CD4-positive, alpha-beta T cell treated with Interleukin-6 at 100 ng/mL for 8 hours (primary cell): ENCODE measurements at regions not wholly inside any gene's neighbourhood (a gene's known extent, or its start where the extent isn't known, plus 50 kb on each side); places are given as distances from the start of the nearest gene placed in this dataset.
"Not testable (repeated sequence)": the region's sequence is repeated elsewhere in the genome, so short reads cannot be mapped to it uniquely, and the experiment has no call there.

ENCODE experiments used
- DNase-seq: peaks from one replicate; pipeline ENCODE4 v3.0.0-alpha.2; 2020; ENCODE audit warnings: mixed read lengths, low spot score

DNA sequence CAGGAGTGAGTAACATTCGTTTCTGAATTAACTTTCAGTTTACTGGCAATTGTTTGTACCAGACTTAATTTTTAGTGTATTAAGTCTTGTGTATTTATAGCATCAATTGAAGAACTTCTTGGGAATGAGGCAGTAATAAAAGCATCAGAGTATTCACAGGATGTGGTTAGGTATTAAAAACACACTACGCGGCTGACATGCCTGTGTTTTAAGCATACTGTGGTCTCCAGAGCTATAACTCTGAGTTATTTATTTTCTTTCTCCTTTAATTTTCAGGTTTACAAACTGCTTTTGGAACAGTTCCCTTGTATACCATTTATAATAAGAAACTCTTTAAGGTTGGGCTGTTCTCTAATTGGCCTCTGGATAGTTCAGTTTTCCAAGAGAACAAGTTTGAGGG is 626.1 kb upstream of the NRG3 start:
- no peak for DNase-seq

DNA sequence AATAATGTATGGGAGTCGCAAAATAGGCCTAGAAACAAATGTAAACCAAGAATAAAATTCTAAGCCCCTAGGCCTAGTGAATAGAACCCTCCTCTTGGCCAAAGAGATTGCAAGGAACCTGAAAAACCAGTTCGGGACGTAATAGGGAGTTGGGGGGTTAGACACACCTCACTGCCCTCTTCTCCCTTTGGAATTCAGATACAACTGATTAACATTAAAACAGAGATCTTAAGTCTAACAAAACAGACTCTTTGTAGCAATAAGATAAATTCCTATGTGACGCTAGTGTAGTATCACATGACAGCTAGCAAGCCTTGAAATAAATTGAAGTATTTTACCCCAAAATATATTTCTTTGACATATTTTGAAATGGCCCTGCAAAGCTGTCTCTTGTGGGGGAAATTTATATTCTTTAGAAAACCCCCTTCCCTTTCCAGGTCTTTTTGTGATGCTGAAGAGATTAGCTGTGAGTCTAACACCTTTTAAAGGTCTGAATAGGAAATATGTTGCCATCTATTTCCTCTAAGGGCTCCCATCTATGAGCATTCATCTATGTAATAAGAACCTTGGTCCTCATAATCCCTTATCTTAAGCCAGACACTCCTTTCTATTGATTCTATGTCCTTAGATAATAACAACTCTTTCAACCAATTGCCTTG is 623.4 kb upstream of the NRG3 start:
- DNase-seq = no peak

DNA sequence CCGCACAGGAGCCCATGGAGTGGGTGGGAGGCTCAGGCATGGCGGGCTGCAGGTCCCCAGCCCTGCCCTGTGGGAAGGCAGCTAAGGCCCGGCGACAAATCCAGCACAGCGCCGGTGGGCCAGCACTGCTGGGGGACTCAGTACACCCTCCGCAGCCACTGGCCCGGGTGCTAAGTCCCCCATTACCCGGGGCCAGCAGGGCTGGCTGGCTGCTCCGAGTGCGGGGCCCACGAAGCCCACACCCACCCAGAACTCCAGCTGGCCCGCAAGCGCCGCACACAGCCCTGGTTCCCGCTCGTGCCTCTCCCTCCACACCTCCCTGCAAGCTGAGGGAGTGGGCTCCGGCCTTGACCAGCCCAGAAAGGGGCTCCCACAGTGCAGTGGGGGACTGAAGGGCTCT is 610.0 kb upstream of the NRG3 start:
- not testable (repeated sequence) for DNase-seq

DNA sequence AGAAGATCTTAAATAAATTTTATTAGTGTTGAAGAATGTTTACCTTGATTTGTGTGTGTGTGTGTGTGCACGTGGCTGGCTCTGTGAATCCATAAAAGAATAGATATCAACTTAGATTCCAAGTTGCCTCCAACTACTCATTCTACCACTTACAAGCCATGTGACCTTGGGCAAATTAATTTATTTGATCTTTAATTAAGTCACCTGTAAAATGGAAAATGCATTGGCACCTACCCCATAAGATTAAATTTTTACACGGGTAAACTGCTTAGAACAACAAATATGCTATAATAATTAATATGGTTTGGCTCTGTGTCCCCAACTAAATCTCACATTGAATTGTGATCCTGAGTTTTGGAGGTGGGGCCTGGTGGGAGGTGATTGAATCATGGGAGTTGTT is 604.9 kb upstream of the NRG3 start:
- DNase-seq = no peak

DNA sequence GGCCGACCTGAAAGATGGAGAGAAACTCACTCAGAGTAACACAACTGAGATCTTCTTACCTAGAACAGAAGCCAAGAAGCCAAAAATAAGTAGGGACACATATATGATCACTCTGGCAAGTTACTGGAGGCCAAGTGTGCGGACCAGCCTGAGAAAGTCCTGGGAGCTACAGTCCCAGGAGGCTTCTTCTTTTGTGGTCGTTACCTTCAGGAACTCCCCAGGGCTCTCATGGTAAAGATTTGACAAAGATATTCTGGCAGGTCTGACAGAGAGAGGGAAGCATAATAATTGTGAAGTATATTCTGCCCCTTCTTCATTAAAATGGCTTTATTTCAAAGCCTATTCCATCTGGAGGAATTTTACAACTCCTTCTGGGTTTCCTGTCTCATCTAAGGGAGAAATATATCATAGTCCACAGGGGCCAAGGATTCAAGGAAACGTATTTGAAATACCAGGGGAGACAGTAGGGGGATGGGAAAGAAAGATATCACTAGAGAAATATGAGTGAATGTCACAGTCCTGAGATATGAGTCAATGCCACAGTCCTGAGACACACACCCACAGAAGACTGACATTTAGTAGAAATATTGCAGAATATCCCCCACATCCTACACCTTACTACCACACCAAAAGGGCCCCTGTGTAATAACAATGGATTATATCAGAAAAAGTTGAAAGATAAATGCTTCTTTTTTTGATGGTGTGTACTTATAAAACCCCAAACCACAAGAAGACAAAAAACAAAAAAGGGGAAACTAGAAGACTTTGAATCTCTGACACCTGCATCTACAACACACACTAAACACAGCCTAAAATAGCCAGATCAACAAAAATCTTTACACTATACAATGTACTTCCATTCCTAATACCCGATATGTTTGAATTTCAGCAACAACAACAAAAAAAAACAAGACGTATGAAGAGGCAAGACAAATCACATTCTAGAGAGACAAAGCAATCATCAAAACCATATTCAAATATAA is 594.2 kb upstream of the NRG3 start:
- no peak for DNase-seq

DNA sequence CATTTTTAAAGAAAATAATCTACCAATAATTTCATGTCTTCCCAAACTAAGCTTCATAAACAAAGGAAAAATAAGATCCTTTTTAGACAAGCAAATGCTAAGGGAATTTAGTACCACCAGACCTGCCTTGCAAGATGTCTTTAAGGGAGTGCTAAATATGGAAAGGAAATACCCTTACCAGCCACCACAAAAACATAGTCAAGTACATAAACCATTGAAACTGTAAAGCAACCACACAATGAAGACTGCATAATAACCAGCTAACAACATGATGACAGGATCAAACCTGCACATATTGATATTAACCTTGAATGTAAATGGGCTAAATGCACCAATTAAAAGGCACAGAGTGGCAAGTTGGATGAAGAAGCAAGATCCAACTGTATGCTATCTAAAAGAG is 586.5 kb upstream of the NRG3 start:
- DNase-seq = no peak

DNA sequence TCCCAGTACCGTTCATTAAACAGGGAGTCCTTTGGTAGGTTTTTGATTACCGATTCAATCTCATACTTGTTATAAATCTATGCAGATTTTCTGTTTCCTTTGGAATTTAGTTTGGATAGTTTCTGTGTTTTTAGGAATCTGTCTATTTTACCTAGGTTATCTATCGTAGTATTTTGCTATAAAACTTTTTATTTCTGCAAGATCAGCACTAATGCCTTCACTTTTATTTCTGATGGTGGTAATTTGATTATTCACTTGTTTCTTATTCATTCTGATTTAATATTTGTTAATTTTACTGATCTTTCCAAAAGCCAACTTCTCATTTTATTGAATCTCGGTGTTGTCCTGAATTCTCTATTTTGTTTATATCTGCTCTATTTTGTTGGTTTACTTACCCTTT is 577.7 kb upstream of the NRG3 start:
- DNase-seq = no peak

DNA sequence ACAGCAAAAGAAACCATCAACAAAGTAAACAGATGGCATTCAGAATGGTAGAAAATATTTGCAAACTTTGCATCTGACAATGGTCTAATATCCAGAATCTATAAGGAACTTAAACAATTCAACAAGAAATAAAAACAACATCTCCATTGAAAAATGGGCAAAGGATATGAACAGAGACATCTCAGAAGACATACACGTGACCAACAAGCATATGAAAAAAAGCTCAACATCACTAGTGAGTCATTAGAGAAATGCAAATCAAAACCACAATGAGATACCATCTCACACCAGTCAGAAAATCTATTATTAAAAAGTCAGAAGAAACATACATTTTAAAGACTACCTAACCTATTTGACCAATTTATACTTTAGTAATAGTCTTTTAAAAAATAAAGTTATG is 571.3 kb upstream of the NRG3 start:
- DNase-seq = no peak

DNA sequence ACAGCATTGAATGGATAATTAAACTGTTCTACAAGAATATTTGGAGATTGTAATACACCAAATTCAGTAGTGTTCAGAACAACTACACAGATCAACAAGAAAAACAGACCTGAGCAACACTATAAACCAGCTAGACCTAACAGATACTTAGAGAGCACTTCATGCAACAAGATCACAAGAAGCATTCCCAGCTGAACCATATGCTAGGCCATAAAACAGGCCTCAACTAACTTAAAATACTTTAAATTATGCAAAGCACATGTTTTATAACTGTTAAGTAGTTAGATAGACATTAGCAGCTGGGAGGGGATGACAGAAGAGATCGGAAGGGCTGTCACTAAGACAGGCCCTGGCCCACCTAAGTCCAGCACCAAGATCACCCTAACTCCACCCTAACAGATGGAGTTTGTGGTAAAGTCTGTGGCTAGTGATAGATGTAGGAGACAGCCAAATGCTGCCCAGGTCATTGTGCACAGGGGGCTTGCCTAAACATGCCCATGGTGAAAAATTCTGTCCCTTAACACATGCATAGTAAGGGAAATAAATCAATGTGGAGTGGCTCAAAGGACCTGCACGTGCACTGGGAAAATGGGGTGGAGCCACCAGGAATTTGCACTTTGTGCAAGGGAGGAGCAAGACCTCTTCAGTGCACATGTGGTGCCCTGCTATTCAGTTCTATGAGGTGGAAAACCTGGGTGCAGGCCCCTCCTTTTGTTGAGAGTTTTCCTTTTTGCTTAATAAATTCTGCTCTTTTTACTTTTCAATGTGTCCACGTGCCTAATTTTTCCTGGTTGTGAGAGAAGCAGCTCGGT is 567.8 kb upstream of the NRG3 start:
- DNase-seq = no peak

DNA sequence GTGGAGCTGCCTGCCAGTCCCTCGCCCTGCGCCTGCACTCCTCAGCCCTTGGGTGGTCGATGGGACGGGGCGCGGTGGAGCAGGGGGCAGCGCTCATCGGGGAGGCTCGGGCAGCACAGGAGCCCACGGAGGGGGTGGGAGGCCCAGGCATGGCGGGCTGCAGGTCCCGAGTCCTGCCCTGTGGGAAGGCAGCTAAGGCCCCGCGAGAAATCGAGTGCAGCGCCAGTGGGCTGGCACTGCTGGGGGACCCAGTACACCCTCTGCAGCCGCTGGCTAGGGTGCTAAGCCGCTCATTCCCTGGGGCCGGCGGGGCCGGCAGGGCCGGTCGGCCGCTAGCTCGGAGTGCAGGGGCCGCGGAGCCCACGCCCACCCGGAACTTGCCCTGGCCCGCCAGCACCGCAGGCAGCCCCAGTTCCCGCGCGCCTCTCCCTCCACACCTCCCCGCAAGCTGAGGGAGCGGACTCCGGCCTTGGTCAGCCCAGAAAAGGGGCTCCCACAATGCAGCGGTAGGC is 565.9 kb upstream of the NRG3 start:
- DNase-seq = no peak

DNA sequence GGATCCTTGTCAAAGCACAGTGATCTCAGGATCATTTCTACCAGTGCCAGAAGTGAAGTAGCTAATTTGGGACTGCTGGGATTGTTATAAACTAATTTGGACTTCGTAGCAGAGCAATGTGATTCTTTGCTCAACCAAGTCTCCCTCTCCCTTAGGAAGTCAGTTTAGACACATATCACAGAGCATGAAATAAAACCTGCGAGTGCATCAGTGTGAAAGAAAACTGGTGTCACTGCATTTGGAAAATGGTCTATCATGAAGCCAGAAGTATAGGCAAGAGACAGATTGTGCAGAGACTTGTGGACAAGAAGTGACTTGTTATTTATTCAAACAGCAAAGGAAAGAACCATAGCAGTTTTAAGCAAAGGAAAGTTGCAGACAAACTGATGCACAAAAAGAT is 560.5 kb upstream of the NRG3 start:
- DNase-seq = no peak

DNA sequence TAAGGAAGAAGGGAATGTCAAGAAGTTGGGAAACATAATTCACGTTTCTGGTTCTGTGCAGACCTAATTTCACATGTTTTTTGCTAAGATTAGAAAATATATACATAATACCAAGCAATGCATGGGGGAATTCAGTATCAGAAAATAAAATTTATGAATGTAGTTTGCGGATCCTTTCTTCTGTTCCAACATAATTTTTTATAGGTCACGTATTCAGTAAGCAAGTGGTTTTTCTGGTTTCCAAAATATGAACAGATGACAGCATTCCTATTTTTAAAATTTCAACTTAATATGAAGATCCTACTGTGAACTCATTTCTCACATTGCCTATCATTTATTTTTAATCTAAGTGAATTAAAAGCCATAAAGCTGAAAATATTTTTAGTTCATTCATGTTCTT is 560.0 kb upstream of the NRG3 start:
- no peak for DNase-seq

DNA sequence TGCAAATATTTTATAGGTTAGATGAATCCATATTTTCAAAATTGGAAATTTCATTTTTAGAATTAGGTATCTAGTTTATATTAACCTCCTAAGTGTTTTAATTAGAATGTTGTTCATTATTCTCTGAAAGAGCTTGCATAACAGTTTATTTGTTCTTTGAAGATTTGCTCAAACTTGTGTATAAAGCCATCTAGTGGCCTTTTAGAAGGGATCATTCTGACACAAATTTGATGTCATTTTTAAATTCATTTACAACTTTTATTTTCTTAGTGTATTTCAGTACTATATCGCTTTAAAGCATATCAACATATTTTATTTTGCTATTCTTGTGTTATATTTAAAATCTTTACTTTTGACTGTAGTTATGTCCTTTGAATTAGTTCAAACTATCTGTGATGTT is 527.0 kb upstream of the NRG3 start:
- DNase-seq = no peak

DNA sequence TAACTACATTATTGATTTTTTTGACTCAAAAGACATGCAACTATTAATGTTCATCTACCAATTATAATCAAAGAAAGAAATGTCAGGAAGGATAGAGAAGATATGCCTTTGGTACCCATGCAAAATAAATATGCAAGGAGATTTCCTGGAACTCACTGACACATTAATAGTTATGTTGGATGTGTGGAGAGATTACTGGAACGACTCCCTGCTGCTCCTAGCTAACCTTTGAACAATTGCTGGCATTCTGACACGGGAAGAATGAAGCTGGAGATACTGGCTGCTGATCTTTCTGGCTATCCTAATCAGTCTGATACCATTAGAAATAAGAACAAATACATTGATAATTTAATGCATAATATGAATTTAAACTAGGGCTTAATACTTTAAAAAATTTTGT is 507.9 kb upstream of the NRG3 start:
- no peak for DNase-seq

DNA sequence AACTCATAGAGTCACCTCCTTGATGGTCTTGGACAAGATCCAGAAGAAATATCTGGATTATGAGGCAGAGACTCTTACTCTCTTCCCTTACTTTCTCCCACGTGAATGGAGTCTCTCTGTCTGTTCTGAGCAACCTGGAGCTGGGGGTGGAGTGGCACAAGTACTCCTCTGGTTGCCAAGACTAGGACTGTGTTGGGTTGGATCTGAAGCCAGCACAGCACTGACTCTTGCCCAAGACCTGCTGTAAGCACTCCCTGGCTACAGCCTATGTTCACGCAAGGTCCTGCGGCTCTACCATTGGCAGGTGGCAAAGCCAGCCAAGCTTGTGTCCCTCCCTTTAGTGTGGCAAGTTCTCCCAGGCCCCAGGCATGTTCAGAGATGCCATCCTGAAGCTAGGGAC is 488.2 kb upstream of the NRG3 start:
- DNase-seq = no peak

DNA sequence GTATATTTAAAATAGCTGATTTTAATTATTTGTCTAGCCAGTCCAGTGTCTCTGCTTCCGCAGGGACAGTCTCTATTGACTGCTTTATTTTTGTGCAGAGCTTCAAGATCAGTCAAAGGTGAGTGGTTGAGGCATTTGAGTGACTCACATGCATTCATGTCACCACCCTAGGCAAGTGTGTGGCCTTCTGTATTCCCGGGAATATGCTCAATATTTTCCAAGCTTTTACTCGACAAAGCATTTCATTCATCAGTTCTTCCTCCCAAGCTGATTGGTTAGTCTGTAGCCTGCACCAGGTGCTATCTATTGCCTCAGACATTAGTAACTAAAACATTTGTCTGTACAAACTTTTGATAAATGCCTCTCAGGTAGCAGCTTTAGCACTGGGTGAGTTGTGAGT is 471.5 kb upstream of the NRG3 start:
- no peak for DNase-seq

DNA sequence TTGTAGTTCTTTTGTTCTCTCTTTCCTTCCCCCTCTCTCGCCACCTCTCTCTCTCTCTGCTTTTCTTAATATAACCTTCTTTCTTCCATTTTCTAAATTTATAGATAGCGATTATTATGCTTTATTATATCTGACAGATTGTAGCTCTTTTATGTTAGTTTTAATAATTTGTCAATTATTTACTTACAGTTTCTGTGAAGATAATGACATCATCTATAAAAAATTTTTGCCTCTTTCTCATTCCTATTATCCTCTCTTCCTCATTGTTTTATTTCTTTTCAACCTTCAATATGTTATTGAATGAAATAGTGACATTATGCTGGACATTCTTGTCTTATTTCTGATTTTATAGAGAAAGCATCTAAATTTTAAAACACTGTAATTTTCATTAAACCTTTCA is 469.6 kb upstream of the NRG3 start:
- DNase-seq = no peak

DNA sequence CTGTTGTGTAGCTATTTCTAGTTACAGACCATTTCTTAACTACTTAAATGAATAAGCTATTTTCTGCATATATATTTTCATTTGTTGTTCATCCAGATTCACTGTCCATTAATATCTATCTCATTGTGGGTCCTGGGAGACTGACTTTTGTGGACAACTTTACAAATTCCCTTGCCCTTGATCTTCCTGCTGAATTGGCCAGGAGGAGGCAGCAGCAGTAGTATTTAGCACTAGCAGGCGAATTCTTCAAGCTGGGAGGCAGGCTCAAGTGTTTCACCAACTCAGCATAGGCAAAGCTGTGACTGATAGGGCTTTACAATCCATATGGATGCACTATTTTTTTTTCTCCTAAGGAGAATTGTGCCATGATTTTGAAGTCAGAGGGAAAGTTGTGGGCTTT is 461.0 kb upstream of the NRG3 start:
- no peak for DNase-seq

DNA sequence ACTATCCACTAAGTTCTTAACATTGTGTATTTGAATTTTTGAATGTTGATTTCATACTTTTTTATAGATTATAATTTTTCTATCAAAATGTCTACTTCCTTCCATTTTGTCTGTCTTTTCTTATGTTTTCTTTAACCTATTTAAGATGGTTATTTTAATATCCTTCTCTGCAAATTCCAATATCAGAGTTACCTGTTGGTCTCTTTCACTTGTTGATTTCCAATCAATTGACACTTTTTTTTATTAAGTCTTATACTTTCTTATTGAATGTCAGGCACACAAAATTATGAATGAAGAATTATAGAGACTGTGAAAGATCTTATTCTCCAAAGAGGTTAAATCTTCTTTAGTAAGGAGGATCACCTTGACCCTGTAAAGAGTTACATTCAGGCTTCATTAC is 448.3 kb upstream of the NRG3 start:
- no peak for DNase-seq

DNA sequence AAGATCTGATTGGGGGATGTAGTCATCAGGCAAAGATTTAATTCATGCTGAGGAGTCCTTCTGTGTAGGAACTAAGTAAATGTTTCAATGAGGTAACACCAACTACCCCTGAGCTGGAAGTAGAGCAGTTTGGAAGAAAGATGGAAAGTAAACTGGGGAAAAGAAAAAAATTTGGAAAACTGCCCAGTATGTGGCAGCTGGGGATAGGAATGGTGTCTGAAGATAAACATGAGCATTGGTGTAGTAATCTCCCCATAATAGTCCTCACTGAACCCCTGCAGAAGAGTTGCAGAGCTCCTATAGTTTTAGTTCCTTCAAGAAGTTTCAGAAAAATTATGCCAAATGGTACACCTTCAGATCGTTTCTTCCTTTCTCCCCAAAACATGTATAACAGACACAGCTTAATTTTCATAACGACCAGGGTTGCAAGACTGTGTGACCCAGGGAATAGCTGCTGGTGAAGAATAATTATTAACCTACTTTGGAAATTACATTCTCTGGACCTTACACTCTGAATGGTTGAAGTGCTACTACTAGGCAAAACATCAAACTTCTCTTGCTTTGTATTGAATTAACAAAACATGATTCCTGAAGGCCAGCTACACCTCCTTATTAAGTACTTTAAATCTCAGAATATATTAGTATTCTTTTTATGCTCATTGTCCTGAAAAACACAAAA is 446.4 kb upstream of the NRG3 start:
- no peak for DNase-seq

DNA sequence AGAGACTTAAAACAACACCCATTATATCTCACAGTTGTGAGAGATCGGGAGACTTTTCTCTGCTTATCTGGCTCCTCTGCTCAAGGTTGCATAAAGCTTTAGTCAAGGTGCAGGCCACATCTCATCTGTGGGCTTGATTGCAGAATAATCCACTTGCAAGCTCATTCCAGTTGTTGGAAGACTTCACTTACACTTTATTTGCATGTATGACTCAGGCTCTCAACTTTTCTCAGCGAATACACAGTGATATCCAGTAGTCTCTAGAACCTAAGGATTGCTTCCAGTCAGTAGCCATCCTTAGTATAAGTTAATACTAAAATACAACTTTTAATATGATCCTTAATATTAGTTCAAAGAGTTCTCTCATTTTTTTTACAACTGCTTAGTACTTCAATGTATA is 435.5 kb upstream of the NRG3 start:
- no peak for DNase-seq

DNA sequence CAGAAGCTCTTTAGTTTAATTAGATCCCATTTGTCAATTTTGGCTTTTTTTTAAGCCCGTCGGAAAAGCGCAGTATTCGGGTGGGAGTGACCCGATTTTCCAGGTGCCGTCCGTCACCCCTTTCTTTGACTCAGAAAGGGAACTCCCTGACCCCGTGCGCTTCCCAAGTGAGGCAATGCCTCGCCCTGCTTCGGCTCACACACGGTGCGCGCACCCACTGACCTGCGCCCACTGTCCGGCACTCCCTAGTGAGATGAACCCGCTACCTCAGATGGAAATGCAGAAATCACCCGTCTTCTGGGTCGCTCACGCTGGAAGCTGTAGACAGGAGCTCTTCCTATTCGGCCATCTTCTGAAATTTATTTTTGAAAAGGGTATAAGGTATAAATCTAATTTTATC is 433.4 kb upstream of the NRG3 start:
- DNase-seq = not testable (repeated sequence)
